HCT116 (cell line): ENCODE measurements at regions not wholly inside any gene's neighbourhood (a gene's known extent, or its start where the extent isn't known, plus 50 kb on each side); places are given as distances from the start of the nearest gene placed in this dataset.

Experiments used
- ATAC-seq: fragments of 200-7000 bp; cut with Tn5 transposase; 2 replicates; pipeline ENCODE4 v1.9.1; 2020; ENCODE audit warnings: mild to moderate bottlenecking, moderate library complexity
- BruUV-seq: library from RNA; stranded (reverse); fragments of 400-500 nt; replicated peaks from 2 replicates; lab custom pipeline; 2021; lab: Mats Ljungman, UMichigan
- CTCF ChIA-PET: fragments of 300-600 bp; sonication (Branson Sonifier 250); formaldehyde crosslinking; loops from one replicate; lab custom pipeline; 2021; ENCODE audit warnings: antibody characterized with exemption; lab: Charles Lee
- POLR2A ChIA-PET: fragments of 300-600, 350-600 bp; sonication (Branson Sonifier 250); formaldehyde crosslinking; loops from one replicate; lab custom pipeline; 2021; ENCODE audit warnings: antibody characterized with exemption; lab: Charles Lee
- RAD21 ChIA-PET, 2 experiments: fragments of 300-600 bp; sonication (Branson Sonifier 250); formaldehyde crosslinking; loops; one replicate each; lab custom pipeline; 2023; ENCODE audit warnings: low total read pairs in 2 of 2; ENCODE audit not compliant: uncharacterized antibody in 2 of 2, unreplicated experiment in 2 of 2, low non-redundant PET in 1 of 2; lab: Charles Lee
- DNase-seq: peaks from one replicate; pipeline ENCODE4 v3.0.0-alpha.2; 2010; ENCODE audit warnings: low read depth, low spot score
- H2AFZ ChIP-seq: fragments of 200-600 bp; shearing (Covaris generic), sonication (generic); 2 replicates; pipeline ENCODE4 v1.6.1; 2017; ENCODE audit warnings: low read depth, mixed run types, mixed read lengths, antibody characterized with exemption, low read length; ENCODE audit not compliant: poor library complexity, severe bottlenecking
- H3K27ac ChIP-seq: 2 replicates; pipeline ENCODE4 v1.5.1; 2012; ENCODE audit warnings: low read depth, low read length
- H3K27me3 ChIP-seq: fragments of 200-600 bp; sonication (generic); 2 replicates; pipeline ENCODE4 v1.6.1; 2016; ENCODE audit warnings: mixed run types, low read length, mixed read lengths; ENCODE audit not compliant: insufficient read depth
- H3K36me3 ChIP-seq, 2 experiments: fragments of 200-500 bp in 1 of 2; fragments of 200-600 bp in 1 of 2; sonication (Bioruptor generic) in 1 of 2; sonication (generic) in 1 of 2; 2 replicates each; pipeline versions ENCODE4 v1.5.1 to v1.6.1; 2014 to 2016; ENCODE audit warnings: low read length in 2 of 2, inconsistent platforms in 1 of 2, mixed read lengths in 1 of 2, mixed run types in 1 of 2; ENCODE audit not compliant: insufficient read depth in 2 of 2, control insufficient read depth in 1 of 2
- H3K4me1 ChIP-seq, 2 experiments: fragments of 200-600 bp in 1 of 2; sonication (generic) in 1 of 2; 2 replicates each; pipeline versions ENCODE4 v1.5.1 to v1.6.1; 2012 to 2017; ENCODE audit warnings: low read length in 2 of 2, inconsistent platforms in 1 of 2, mild to moderate bottlenecking in 1 of 2, mixed read lengths in 1 of 2, mixed run types in 1 of 2, moderate library complexity in 1 of 2; ENCODE audit not compliant: insufficient read depth in 2 of 2, control insufficient read depth in 1 of 2
- H3K4me2 ChIP-seq: fragments of 200-600 bp; sonication (generic); 2 replicates; pipeline ENCODE4 v1.6.1; 2017; ENCODE audit warnings: mixed run types, low read length, mixed read lengths
- H3K4me3 ChIP-seq, 2 experiments: fragments of 200-600 bp in 1 of 2; sonication (generic) in 1 of 2; replicated peaks in 1 of 2; 2 replicates each; pipeline ENCODE4 v1.5.1; 2011 to 2016; ENCODE audit warnings: low read length in 2 of 2, control low read depth in 1 of 2, low read depth in 1 of 2, mild to moderate bottlenecking in 1 of 2, mixed read lengths in 1 of 2, mixed run types in 1 of 2
- H3K79me2 ChIP-seq: fragments of 200-600 bp; sonication (generic); 2 replicates; pipeline ENCODE4 v1.6.1; 2017; ENCODE audit warnings: mild to moderate bottlenecking, mixed run types, low read length, moderate library complexity, mixed read lengths; ENCODE audit not compliant: insufficient read depth
- H3K9ac ChIP-seq: fragments of 200-600 bp; sonication (generic); 2 replicates; pipeline ENCODE4 v1.6.1; 2016; ENCODE audit warnings: low read length, mixed read lengths
- H3K9me2 ChIP-seq: fragments of 200-600 bp; sonication (generic), shearing (Covaris generic); 2 replicates; pipeline ENCODE4 v1.6.1; 2017; ENCODE audit warnings: mixed run types, mild to moderate bottlenecking, moderate library complexity; ENCODE audit not compliant: insufficient read depth
- H3K9me3 ChIP-seq, 2 experiments: fragments of 200-500 bp in 1 of 2; fragments of 200-600 bp in 1 of 2; sonication (Bioruptor generic) in 1 of 2; sonication (generic) in 1 of 2; 2 replicates each; pipeline ENCODE4 v1.6.1; 2014 to 2017; ENCODE audit warnings: low read length in 2 of 2, mixed read lengths in 2 of 2, inconsistent platforms in 1 of 2, low read depth in 1 of 2, mild to moderate bottlenecking in 1 of 2, mixed run types in 1 of 2, moderate library complexity in 1 of 2; ENCODE audit not compliant: control insufficient read depth in 1 of 2, insufficient read depth in 1 of 2
- H4K20me1 ChIP-seq: fragments of 200-600 bp; sonication (generic), shearing (Covaris generic); 2 replicates; pipeline ENCODE4 v1.6.1; 2017; ENCODE audit warnings: mixed run types, mild to moderate bottlenecking, moderate library complexity; ENCODE audit not compliant: insufficient read depth
- CEBPB ChIP-seq: IDR thresholded peaks from 2 replicates; pipeline ENCODE4 v1.6.1; 2012; ENCODE audit warnings: low read depth
- ELF1 ChIP-seq: IDR thresholded peaks from 2 replicates; pipeline ENCODE4 v1.6.1; 2012; ENCODE audit warnings: low read depth, borderline replicate concordance
- EZH2 ChIP-seq: fragments of 200-600 bp; sonication (generic); IDR thresholded peaks from 2 replicates; pipeline ENCODE4 v1.6.1; 2017; ENCODE audit warnings: antibody characterized with exemption, mixed run types
- EZH2phosphoT487 ChIP-seq: fragments of 200-600 bp; IDR thresholded peaks from 2 replicates; pipeline ENCODE4 v1.6.1; 2018; ENCODE audit warnings: antibody characterized with exemption, borderline replicate concordance
- FOSL1 ChIP-seq: IDR thresholded peaks from 2 replicates; pipeline ENCODE4 v1.6.1; 2012; ENCODE audit warnings: low read depth
- POLR2A ChIP-seq: IDR thresholded peaks from 2 replicates; pipeline ENCODE4 v1.7.0; 2011; ENCODE audit warnings: borderline replicate concordance; ENCODE audit not compliant: insufficient read depth, insufficient read length; ENCODE audit errors: extremely low read depth
- RAD21 ChIP-seq: IDR thresholded peaks from 2 replicates; pipeline ENCODE4 v1.6.1; 2012; ENCODE audit warnings: low read depth, mild to moderate bottlenecking
- SIN3A ChIP-seq: IDR thresholded peaks from 2 replicates; pipeline ENCODE4 v1.6.1; 2012; ENCODE audit warnings: low read depth
- SP1 ChIP-seq: IDR thresholded peaks from 2 replicates; pipeline ENCODE4 v1.6.1; 2012; ENCODE audit warnings: low read depth
- SRF ChIP-seq: IDR thresholded peaks from 2 replicates; pipeline ENCODE4 v1.6.1; 2012; ENCODE audit warnings: low read depth
- ZFX ChIP-seq: fragments of 450-650 bp; IDR thresholded peaks from 2 replicates; pipeline ENCODE4 v1.6.1; 2017
- ZNF274 ChIP-seq: fragments of 200-500 bp; sonication (Bioruptor generic); IDR thresholded peaks from 2 replicates; pipeline ENCODE4 v1.6.1; 2014; ENCODE audit warnings: mild to moderate bottlenecking, low read depth, low read length, inconsistent platforms
- intact Hi-C: fragments of 100-400 bp; cut with micrococcal nuclease; formaldehyde crosslinking; loops from 2 replicates; pipeline ENCODE4 v1.10.0; 2022
- TF ChIP-seq, protein P1 (sequence below), 3 experiments: fragments of 200-600 bp in 1 of 3; sonication (generic) in 1 of 3; IDR thresholded peaks in 2 of 3; conservative IDR thresholded peaks in 1 of 3; 2 replicates each; pipeline ENCODE4 v1.5.1; 2012 to 2017; ENCODE audit warnings: low read depth in 2 of 3, low read length in 2 of 3, antibody characterized with exemption in 1 of 3, borderline replicate concordance in 1 of 3, control low read depth in 1 of 3, mild to moderate bottlenecking in 1 of 3, mixed read lengths in 1 of 3, mixed run types in 1 of 3, moderate library complexity in 1 of 3; ENCODE audit not compliant: insufficient read depth in 1 of 3
- TF ChIP-seq, protein P2 (sequence below): IDR thresholded peaks from 2 replicates; pipeline ENCODE4 v1.6.1; 2012
- TF ChIP-seq, protein P3 (sequence below): IDR thresholded peaks from 2 replicates; pipeline ENCODE4 v1.6.1; 2012
- TF ChIP-seq, protein P4 (sequence below): IDR thresholded peaks from 2 replicates; pipeline ENCODE4 v1.6.1; 2011; ENCODE audit warnings: mild to moderate bottlenecking, low read length, moderate library complexity; ENCODE audit not compliant: insufficient replicate concordance; ENCODE audit errors: extremely low read depth

DNA sequence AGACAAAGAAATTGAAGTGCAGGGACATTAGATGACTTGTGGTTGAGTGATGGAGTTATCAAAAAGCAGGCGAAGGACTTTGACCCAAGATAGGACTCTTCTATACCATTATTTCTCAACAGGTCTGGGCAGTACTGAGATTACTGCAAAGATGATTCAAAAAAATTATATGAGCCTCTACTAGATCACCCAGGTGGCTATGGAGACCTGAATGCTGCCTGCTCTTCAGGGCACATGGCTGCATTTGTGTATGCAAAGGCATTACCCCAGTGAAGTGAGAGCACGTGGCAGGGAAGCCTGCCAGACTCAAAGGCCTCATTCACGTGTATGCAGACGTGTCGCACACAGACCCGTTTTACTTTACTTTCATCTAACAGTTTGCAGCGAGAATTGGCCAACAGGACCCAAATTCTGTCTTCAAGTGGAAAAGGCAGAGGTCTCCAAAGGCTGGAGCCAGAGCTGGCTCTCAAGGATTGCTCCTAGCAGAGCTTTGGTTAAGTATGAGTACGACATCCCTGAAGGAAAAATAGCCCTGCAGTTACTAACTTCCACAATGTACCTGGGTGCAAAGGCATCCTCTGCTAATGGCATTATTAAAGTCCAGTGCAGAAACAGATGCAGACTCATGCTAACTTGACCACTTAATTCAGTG is 113.8 kb upstream of the ARMC2 start:
- no peaks in the 10 kb centered on the region for H3K9me3 ChIP-seq
- H3K27me3 ChIP-seq = no peaks in the 10 kb centered on the region
- CTCF ChIA-PET = no interaction called here
- DNase-seq (no peak), ATAC-seq (no peak)
- no peaks in the 10 kb centered on the region for H3K36me3 ChIP-seq
- peaks cover 46 to 89% of the 10 kb centered on the region in 2 experiments for H3K4me1 ChIP-seq
- no TSS peak for BruUV-seq
- H2AFZ ChIP-seq = no peak overlapping the region
- no peak overlapping the region for H3K4me2 ChIP-seq
- 0 out of 2 replicates have a peak overlapping the region, but pooled peaks have one; percentile 70 for H3K9ac ChIP-seq
- RAD21 ChIA-PET = no interaction called here
- TF ChIP-seq ZFX (no peak), SP1 (no peak), EZH2 (no peak), EZH2phosphoT487 (no peak), FOSL1 (no peak), ELF1 (no peak), CEBPB (no peak), SIN3A (no peak), SRF (no peak), POLR2A (no peak), RAD21 (no peak), ZNF274 (no peak)
- TF ChIP-seq, protein P1, sequence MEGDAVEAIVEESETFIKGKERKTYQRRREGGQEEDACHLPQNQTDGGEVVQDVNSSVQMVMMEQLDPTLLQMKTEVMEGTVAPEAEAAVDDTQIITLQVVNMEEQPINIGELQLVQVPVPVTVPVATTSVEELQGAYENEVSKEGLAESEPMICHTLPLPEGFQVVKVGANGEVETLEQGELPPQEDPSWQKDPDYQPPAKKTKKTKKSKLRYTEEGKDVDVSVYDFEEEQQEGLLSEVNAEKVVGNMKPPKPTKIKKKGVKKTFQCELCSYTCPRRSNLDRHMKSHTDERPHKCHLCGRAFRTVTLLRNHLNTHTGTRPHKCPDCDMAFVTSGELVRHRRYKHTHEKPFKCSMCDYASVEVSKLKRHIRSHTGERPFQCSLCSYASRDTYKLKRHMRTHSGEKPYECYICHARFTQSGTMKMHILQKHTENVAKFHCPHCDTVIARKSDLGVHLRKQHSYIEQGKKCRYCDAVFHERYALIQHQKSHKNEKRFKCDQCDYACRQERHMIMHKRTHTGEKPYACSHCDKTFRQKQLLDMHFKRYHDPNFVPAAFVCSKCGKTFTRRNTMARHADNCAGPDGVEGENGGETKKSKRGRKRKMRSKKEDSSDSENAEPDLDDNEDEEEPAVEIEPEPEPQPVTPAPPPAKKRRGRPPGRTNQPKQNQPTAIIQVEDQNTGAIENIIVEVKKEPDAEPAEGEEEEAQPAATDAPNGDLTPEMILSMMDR (IDR thresholded peaks at IDR 0.05 in 2 of 3, conservative IDR thresholded peaks at IDR 0.05 in 1 of 3; ENCODE audit: borderline replicate concordance in 1 of 3, insufficient read depth in 1 of 3, low read depth in 2 of 3, low read length in 2 of 3) = no peak
- TF ChIP-seq, protein P2, sequence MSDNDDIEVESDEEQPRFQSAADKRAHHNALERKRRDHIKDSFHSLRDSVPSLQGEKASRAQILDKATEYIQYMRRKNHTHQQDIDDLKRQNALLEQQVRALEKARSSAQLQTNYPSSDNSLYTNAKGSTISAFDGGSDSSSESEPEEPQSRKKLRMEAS = no peak
- TF ChIP-seq, protein P3, sequence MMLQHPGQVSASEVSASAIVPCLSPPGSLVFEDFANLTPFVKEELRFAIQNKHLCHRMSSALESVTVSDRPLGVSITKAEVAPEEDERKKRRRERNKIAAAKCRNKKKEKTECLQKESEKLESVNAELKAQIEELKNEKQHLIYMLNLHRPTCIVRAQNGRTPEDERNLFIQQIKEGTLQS = no peak
- TF ChIP-seq, protein P4, sequence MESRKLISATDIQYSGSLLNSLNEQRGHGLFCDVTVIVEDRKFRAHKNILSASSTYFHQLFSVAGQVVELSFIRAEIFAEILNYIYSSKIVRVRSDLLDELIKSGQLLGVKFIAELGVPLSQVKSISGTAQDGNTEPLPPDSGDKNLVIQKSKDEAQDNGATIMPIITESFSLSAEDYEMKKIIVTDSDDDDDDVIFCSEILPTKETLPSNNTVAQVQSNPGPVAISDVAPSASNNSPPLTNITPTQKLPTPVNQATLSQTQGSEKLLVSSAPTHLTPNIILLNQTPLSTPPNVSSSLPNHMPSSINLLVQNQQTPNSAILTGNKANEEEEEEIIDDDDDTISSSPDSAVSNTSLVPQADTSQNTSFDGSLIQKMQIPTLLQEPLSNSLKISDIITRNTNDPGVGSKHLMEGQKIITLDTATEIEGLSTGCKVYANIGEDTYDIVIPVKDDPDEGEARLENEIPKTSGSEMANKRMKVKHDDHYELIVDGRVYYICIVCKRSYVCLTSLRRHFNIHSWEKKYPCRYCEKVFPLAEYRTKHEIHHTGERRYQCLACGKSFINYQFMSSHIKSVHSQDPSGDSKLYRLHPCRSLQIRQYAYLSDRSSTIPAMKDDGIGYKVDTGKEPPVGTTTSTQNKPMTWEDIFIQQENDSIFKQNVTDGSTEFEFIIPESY = no peak
- no peak overlapping the region for H3K4me3 ChIP-seq
- no peak overlapping the region for H3K27ac ChIP-seq
- POLR2A ChIA-PET = no interaction called here
- no peaks in the 10 kb centered on the region for H3K79me2 ChIP-seq
- intact Hi-C loops = no loop called here
- H3K9me2 ChIP-seq = no peaks in the 10 kb centered on the region
- H4K20me1 ChIP-seq = no peaks in the 10 kb centered on the region
